ENCODE measurements at regions not wholly inside any gene's neighbourhood (a gene's known extent, or its start where the extent isn't known, plus 50 kb on each side); places are given as distances from the start of the nearest gene placed in this dataset.

DNA sequence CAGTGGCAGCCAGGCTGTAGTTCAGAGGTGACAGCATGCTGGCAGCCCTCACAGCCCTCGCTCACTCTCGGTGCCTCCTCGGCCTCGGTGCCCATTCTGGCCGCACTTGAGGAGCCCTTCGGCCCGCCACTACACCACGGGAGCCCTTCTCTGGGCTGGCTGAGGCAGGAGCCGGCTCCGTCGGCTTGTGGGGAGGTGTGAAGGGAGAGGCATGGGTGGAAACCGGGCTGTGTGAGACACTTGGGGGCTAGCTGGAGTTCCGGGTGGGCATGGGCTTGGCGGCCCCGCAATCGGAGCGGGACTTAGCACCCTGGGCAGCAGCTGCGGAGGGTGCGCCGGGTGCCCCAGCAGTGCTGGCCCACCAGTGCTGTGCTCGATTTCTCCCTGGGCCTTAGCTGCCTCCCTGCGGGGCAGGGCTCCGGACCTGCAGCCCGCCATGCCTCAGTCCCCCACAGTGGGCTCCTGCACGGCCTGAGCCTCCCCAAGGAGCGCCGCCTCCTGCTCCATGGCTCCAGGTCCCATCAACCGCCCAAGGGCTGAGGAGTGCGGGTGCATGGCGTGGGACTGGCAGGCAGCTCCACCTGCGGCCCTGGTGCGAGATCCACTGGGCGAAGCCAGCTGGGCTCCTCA lies 396.8 kb downstream of the FAM72C start:
- TF ChIP-seq ZBTB7A (IDR thresholded peaks at IDR 0.05; ENCODE audit: low read depth) (no peak), FOXM1 (IDR thresholded peaks at IDR 0.05; ENCODE audit: borderline replicate concordance, low read depth) (no peak), NFIC (IDR thresholded peaks at IDR 0.05) (no peak), EP300 (IDR thresholded peaks at IDR 0.05; ENCODE audit: borderline replicate concordance) (no peak), RAD21 (IDR thresholded peaks at IDR 0.05; ENCODE audit: low read depth) (no peak), EGR1 (IDR thresholded peaks at IDR 0.05) (no peak), TEAD4 (IDR thresholded peaks at IDR 0.05) (no peak)
- TF ChIP-seq, protein P1, sequence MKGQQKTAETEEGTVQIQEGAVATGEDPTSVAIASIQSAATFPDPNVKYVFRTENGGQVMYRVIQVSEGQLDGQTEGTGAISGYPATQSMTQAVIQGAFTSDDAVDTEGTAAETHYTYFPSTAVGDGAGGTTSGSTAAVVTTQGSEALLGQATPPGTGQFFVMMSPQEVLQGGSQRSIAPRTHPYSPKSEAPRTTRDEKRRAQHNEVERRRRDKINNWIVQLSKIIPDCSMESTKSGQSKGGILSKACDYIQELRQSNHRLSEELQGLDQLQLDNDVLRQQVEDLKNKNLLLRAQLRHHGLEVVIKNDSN (IDR thresholded peaks at IDR 0.05) = no peak
- TF ChIP-seq, protein P2, sequence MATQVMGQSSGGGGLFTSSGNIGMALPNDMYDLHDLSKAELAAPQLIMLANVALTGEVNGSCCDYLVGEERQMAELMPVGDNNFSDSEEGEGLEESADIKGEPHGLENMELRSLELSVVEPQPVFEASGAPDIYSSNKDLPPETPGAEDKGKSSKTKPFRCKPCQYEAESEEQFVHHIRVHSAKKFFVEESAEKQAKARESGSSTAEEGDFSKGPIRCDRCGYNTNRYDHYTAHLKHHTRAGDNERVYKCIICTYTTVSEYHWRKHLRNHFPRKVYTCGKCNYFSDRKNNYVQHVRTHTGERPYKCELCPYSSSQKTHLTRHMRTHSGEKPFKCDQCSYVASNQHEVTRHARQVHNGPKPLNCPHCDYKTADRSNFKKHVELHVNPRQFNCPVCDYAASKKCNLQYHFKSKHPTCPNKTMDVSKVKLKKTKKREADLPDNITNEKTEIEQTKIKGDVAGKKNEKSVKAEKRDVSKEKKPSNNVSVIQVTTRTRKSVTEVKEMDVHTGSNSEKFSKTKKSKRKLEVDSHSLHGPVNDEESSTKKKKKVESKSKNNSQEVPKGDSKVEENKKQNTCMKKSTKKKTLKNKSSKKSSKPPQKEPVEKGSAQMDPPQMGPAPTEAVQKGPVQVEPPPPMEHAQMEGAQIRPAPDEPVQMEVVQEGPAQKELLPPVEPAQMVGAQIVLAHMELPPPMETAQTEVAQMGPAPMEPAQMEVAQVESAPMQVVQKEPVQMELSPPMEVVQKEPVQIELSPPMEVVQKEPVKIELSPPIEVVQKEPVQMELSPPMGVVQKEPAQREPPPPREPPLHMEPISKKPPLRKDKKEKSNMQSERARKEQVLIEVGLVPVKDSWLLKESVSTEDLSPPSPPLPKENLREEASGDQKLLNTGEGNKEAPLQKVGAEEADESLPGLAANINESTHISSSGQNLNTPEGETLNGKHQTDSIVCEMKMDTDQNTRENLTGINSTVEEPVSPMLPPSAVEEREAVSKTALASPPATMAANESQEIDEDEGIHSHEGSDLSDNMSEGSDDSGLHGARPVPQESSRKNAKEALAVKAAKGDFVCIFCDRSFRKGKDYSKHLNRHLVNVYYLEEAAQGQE (IDR thresholded peaks at IDR 0.05; ENCODE audit: low read depth) = no peak

DNA sequence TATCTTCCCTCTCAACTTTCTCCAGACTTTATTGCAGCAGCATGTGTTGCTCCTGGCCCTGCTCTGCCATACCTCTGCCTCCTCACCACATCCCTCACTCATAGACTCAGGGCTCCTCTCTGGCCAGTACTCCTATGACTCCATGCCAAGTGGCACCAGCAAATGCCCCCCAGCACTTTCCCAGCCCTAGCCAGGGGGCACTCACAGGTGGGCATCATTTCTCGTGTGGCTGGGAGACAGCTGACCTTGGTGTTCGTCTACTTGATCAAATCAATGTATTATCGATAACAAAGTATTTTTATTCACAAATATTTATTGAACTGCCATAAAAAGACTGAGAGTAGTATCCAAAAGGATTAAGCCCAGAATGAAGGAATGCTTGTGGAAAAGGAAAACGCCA lies 418.2 kb downstream of the FAM72C start:
- TF ChIP-seq, protein P2 (IDR thresholded peaks at IDR 0.05; ENCODE audit: low read depth) = no peak
- TF ChIP-seq ZBTB7A (IDR thresholded peaks at IDR 0.05; ENCODE audit: low read depth) (no peak), CEBPB (IDR thresholded peaks at IDR 0.05) (no peak), YY1 (IDR thresholded peaks at IDR 0.05; ENCODE audit: low read depth) (no peak)

DNA sequence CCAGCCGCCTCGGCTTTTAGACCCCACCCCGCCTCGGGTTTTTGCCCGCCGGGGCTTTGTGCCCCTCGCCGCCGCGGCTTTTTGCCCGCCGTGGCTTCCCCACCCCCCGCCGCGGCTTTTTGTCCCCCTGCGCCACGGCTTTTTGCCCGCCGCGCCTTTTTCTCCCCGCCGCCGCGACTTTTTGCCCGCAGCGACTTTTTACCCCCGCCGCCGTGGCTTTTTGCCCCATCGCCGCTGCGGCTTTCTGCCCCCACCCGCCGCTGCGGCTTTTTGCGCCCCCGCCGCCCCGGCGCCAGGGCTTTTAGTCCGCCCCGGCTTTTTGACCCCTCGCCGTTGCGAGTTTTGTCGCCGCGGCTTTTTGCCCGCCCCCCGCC lies 474.4 kb downstream of the FAM72C start:
- TF ChIP-seq YY1 (IDR thresholded peaks at IDR 0.05; ENCODE audit: low read depth) (no peak), TEAD4 (IDR thresholded peaks at IDR 0.05) (no peak), CREB1 (IDR thresholded peaks at IDR 0.05; ENCODE audit: low read depth) (no peak)

All from Ishikawa (cell line).